CD4-positive, alpha-beta T cell (primary cell): ENCODE measurements at regions not wholly inside any gene's neighbourhood (a gene's known extent, or its start where the extent isn't known, plus 50 kb on each side); places are given as distances from the start of the nearest gene placed in this dataset.

Experiments used
- ATAC-seq: fragments of 200-7000 bp; cut with Tn5 transposase; one replicate; pipeline ENCODE4 v1.10.0; 2022; ENCODE audit warnings: mild to moderate bottlenecking; ENCODE audit not compliant: poor library complexity
- CTCF ChIA-PET: fragments of 350-600 bp; sonication (Branson Sonifier 250); formaldehyde crosslinking; loops from one replicate; lab custom pipeline; 2021; ENCODE audit warnings: antibody characterized with exemption, inconsistent platforms; lab: Charles Lee
- POLR2A ChIA-PET: fragments of 350-600 bp; sonication (Branson Sonifier 250); formaldehyde crosslinking; loops from one replicate; lab custom pipeline; 2021; ENCODE audit warnings: antibody characterized with exemption, inconsistent platforms; lab: Charles Lee
- DNase-seq, 14 experiments: peaks; one replicate each; pipeline ENCODE4 v3.0.0-alpha.2; 2013 to 2020; ENCODE audit warnings: mixed read lengths in 2 of 14
- H3K27ac ChIP-seq, 2 donors: one replicate each; pipeline versions ENCODE4 v1.5.1 to v1.7.0; 2013; ENCODE audit warnings: low read length in 2 of 2, low read depth in 1 of 2, mild to moderate bottlenecking in 1 of 2
- H3K27me3 ChIP-seq, 2 experiments: 1 replicate in 1 of 2; 2 replicates in 1 of 2; pipeline versions ENCODE4 v1.6.1 to v1.7.0; 2013; ENCODE audit warnings: low read length in 2 of 2, control low read depth in 1 of 2, mild to moderate bottlenecking in 1 of 2, moderate library complexity in 1 of 2; ENCODE audit not compliant: insufficient read depth in 2 of 2, control insufficient read depth in 1 of 2
- H3K36me3 ChIP-seq: one replicate; pipeline ENCODE4 v1.6.1; 2013; ENCODE audit warnings: low read length, control low read depth; ENCODE audit not compliant: insufficient read depth
- H3K4me1 ChIP-seq: one replicate; pipeline ENCODE4 v1.6.1; 2013; ENCODE audit warnings: low read length, control low read depth; ENCODE audit not compliant: insufficient read depth
- H3K4me3 ChIP-seq: one replicate; pipeline ENCODE4 v1.5.1; 2013; ENCODE audit warnings: mild to moderate bottlenecking, low read length, moderate library complexity
- H3K9me3 ChIP-seq, 2 experiments: 1 replicate in 1 of 2; 2 replicates in 1 of 2; pipeline versions ENCODE4 v1.6.1 to v1.7.0; 2013; ENCODE audit warnings: low read length in 2 of 2, mild to moderate bottlenecking in 2 of 2, control low read depth in 1 of 2, moderate library complexity in 1 of 2; ENCODE audit not compliant: control insufficient read depth in 1 of 2, insufficient read depth in 1 of 2
- H3K27ac Mint-ChIP-seq: one replicate; pipeline ENCODE4 v1.8.0; 2020; ENCODE audit warnings: mixed read lengths
- H3K27me3 Mint-ChIP-seq: one replicate; pipeline ENCODE4 v1.8.0; 2021; ENCODE audit warnings: mixed read lengths
- H3K36me3 Mint-ChIP-seq: one replicate; pipeline ENCODE4 v1.8.0; 2021; ENCODE audit warnings: low read depth, mixed read lengths
- H3K4me1 Mint-ChIP-seq: one replicate; pipeline ENCODE4 v1.8.0; 2021; ENCODE audit warnings: low read depth, mixed read lengths
- H3K4me3 Mint-ChIP-seq: one replicate; pipeline ENCODE4 v1.8.0; 2020; ENCODE audit warnings: mild to moderate bottlenecking, mixed read lengths
- H3K9me3 Mint-ChIP-seq: one replicate; pipeline ENCODE4 v1.8.0; 2020; ENCODE audit warnings: mixed read lengths
- CTCF ChIP-seq: fragments of 200-600 bp; IDR thresholded peaks from one replicate; pipeline ENCODE4 v1.8.0; 2022; ENCODE audit warnings: antibody characterized with exemption, mild to moderate bottlenecking
- intact Hi-C, 2 experiments: fragments of 100-400 bp; cut with DNase I in 1 of 2; cut with micrococcal nuclease in 1 of 2; formaldehyde crosslinking; loops; one replicate each; pipeline versions ENCODE4 v1.15.1 to v1.9.0; 2023 to 2025; cut with DNase I, micrococcal nuclease

- DNase-seq (no peak), ATAC-seq (no peak)
- no peak overlapping the region for H3K27ac ChIP-seq
- H3K4me1 ChIP-seq: no peaks in the 10 kb centered on the region
- Mint-ChIP-seq H3K4me1 (peaks cover 4% of the 10 kb centered on the region), H3K36me3 (no peaks in the 10 kb centered on the region), H3K27ac (no peak overlapping the region), H3K9me3 (no peaks in the 10 kb centered on the region), H3K27me3 (peaks cover 6% of the 10 kb centered on the region), H3K4me3 (no peak overlapping the region)
- H3K27me3 ChIP-seq: no peaks in the 10 kb centered on the region
- POLR2A ChIA-PET: no interaction called here
- no peaks in the 10 kb centered on the region for H3K36me3 ChIP-seq
- H3K9me3 ChIP-seq: no peaks in the 10 kb centered on the region
- TF ChIP-seq CTCF: no peak
- intact Hi-C loops: no loop called here
- CTCF ChIA-PET: no interaction called here
- H3K4me3 ChIP-seq: no peak overlapping the region
Observed at GRCh38 chr21:29228306-29228705, 70.4 kb upstream of the BACH1 start.

- H3K27ac Mint-ChIP-seq: no peak overlapping the region
- ATAC-seq (no peak), DNase-seq (no peak)
- no peaks in the 10 kb centered on the region for H3K4me1 ChIP-seq
- peaks cover 6% of the 10 kb centered on the region for H3K27me3 Mint-ChIP-seq
- no peaks in the 10 kb centered on the region for H3K9me3 ChIP-seq
- H3K27me3 ChIP-seq: no peaks in the 10 kb centered on the region
- no peaks in the 10 kb centered on the region for H3K9me3 Mint-ChIP-seq
- H3K4me3 Mint-ChIP-seq: no peak overlapping the region
- intact Hi-C loops: no loop called here
- H3K4me1 Mint-ChIP-seq: peaks cover 5% of the 10 kb centered on the region
- H3K36me3 ChIP-seq: no peaks in the 10 kb centered on the region
- no peak overlapping the region for H3K27ac ChIP-seq
- no peaks in the 10 kb centered on the region for H3K36me3 Mint-ChIP-seq
- POLR2A ChIA-PET: no interaction called here
- CTCF ChIA-PET: no interaction called here
- no peak for TF ChIP-seq CTCF
- no peak overlapping the region for H3K4me3 ChIP-seq
Observed at GRCh38 chr21:29230551-29231261, 68.0 kb upstream of the BACH1 start.

- no peak for TF ChIP-seq CTCF
- H3K27ac Mint-ChIP-seq: no peak overlapping the region
- no peak overlapping the region for H3K27ac ChIP-seq
Observed at GRCh38 chr21:29231756-29232529, 66.8 kb upstream of the BACH1 start.

More at GRCh38 chr21:29231756-29232529, 66.8 kb upstream of the BACH1 start:
- intact Hi-C loops: no loop called here
- no peak for DNase-seq
- Histone ChIP-seq H3K9me3 (no peaks in the 10 kb centered on the region), H3K4me3 (no peak overlapping the region), H3K36me3 (no peaks in the 10 kb centered on the region), H3K4me1 (no peaks in the 10 kb centered on the region), H3K27me3 (no peaks in the 10 kb centered on the region)
- CTCF ChIA-PET: interaction anchor here (0.7 to 1.3 kb wide), 2 partner anchors 13 to 35 kb away, joined by 3 read pairs; no protein-coding TSS in a partner anchor
- H3K4me1 Mint-ChIP-seq: peaks cover 5% of the 10 kb centered on the region
- POLR2A ChIA-PET: no interaction called here
- H3K9me3 Mint-ChIP-seq: no peaks in the 10 kb centered on the region
- no peak overlapping the region for H3K4me3 Mint-ChIP-seq
- no peaks in the 10 kb centered on the region for H3K36me3 Mint-ChIP-seq
- no peak for ATAC-seq
- H3K27me3 Mint-ChIP-seq: peaks cover 6% of the 10 kb centered on the region
